Activated naive CD8-positive, alpha-beta T cell treated with anti-CD3 and anti-CD28 coated beads, Interleukin-2, amount 50 U/mL, for 24 hours (primary cell): ENCODE measurements at regions not wholly inside any gene's neighbourhood (a gene's known extent, or its start where the extent isn't known, plus 50 kb on each side); places are given as distances from the start of the nearest gene placed in this dataset.

Experiments used
- ATAC-seq: fragments of 150-1000 bp; cut with Tn5 transposase; one replicate; pipeline ENCODE4 v1.10.0; 2021
- DNase-seq: peaks from one replicate; pipeline ENCODE4 v3.0.0; 2021
- H3K27ac Mint-ChIP-seq: one replicate; pipeline ENCODE4 v1.8.0; 2021; ENCODE audit warnings: mild to moderate bottlenecking, mixed read lengths
- H3K27me3 Mint-ChIP-seq: one replicate; pipeline ENCODE4 v1.8.0; 2021; ENCODE audit warnings: mixed read lengths
- H3K36me3 Mint-ChIP-seq: one replicate; pipeline ENCODE4 v1.8.0; 2021; ENCODE audit warnings: low read depth, mixed read lengths
- H3K4me1 Mint-ChIP-seq: one replicate; pipeline ENCODE4 v1.8.0; 2021; ENCODE audit warnings: mixed read lengths
- H3K4me3 Mint-ChIP-seq: one replicate; pipeline ENCODE4 v1.8.0; 2021; ENCODE audit warnings: mild to moderate bottlenecking, moderate library complexity, mixed read lengths
- H3K9me3 Mint-ChIP-seq: one replicate; pipeline ENCODE4 v1.8.0; 2021; ENCODE audit warnings: mixed read lengths

DNA sequence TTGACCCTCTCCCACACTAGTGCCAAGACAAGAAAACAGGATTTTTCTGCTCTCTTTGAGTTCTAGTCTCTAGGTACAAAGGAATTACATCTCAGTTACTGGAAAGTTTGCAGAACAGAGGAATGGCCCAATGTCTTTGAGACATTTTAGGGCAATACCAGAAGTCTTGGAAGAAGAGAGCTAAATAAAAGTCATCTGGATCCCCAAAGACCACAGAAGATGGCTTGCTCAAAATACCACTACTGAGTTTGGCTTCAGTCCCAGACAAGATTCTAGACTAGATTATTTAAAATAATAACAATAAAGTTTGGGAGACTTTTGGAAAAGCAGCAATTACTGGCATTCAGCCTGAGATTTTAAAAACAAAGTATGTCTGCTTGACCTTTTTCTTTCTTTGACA is 61.9 kb upstream of the HK2 start:
- Mint-ChIP-seq H3K4me3 (no peak overlapping the region), H3K27ac (no peak overlapping the region), H3K4me1 (peaks cover 2% of the 10 kb centered on the region), H3K9me3 (no peaks in the 10 kb centered on the region), H3K27me3 (no peaks in the 10 kb centered on the region), H3K36me3 (no peaks in the 10 kb centered on the region)
- ATAC-seq: no peak
- DNase-seq: no peak

- no peak overlapping the region for H3K4me3 Mint-ChIP-seq
- H3K4me1 Mint-ChIP-seq: peaks cover 12% of the 10 kb centered on the region
- H3K9me3 Mint-ChIP-seq: no peaks in the 10 kb centered on the region
- ATAC-seq: peak; percentile 46
- H3K27me3 Mint-ChIP-seq: no peaks in the 10 kb centered on the region
- H3K36me3 Mint-ChIP-seq: no peaks in the 10 kb centered on the region
- H3K27ac Mint-ChIP-seq: no peak overlapping the region
- DNase-seq: no peak
Measured at GRCh38 chr2:74777161-74777900, 56.6 kb upstream of the HK2 start.

- no peaks in the 10 kb centered on the region for H3K36me3 Mint-ChIP-seq
- ATAC-seq: no peak
Measured at GRCh38 chr2:74778381-74779264, 55.3 kb upstream of the HK2 start.

GRCh38 chr2:74779265-74779558 is 54.7 kb upstream of the HK2 start:
- Mint-ChIP-seq H3K27me3 (peaks cover 4% of the 10 kb centered on the region), H3K4me1 (peaks cover 12% of the 10 kb centered on the region), H3K36me3 (no peaks in the 10 kb centered on the region), H3K9me3 (no peaks in the 10 kb centered on the region), H3K27ac (no peak overlapping the region), H3K4me3 (no peak overlapping the region)
- ATAC-seq (no peak), DNase-seq (no peak)

More at GRCh38 chr2:74778381-74779264, 55.3 kb upstream of the HK2 start:
- Mint-ChIP-seq H3K4me1 (peaks cover 12% of the 10 kb centered on the region), H3K27me3 (peaks cover 1% of the 10 kb centered on the region), H3K27ac (no peak overlapping the region), H3K4me3 (no peak overlapping the region), H3K9me3 (no peaks in the 10 kb centered on the region)
- DNase-seq: no peak

DNA sequence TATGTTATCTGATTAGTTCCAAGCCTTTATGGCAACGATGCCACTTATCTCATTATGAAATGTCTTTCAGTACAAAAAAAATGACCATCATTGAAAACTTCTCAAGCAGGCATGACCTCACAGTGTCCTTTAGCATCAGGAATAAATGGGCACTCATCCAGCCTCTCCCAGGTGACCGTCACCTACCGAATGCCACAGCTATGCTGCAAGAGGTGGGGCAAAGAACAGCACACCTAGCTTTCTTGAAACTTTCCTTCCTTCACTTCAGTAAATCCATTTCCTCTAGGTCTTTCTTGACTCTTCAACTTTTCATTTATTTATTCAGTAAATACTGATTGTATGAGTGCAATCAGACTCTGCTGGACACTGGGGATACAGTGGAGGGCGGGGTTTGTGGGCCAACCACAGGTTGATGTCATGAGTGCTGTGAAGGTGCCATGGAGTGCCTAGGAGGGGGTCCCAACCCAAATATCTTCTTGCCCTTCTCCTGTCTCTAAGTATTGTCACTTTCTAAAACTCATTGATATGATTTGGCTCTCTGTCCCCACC is 54.3 kb upstream of the HK2 start:
- no peak overlapping the region for H3K4me3 Mint-ChIP-seq

More for the DNA sequence above, 54.3 kb upstream of the HK2 start:
- DNase-seq: no peak
- H3K9me3 Mint-ChIP-seq: no peaks in the 10 kb centered on the region
- H3K36me3 Mint-ChIP-seq: no peaks in the 10 kb centered on the region
- H3K4me1 Mint-ChIP-seq: peaks cover 12% of the 10 kb centered on the region
- ATAC-seq: no peak
- no peak overlapping the region for H3K27ac Mint-ChIP-seq
- H3K27me3 Mint-ChIP-seq: peaks cover 4% of the 10 kb centered on the region
